MM.1S (cell line): ENCODE measurements at regions not wholly inside any gene's neighbourhood (a gene's known extent, or its start where the extent isn't known, plus 50 kb on each side); places are given as distances from the start of the nearest gene placed in this dataset.

Experiments used
- CTCF ChIP-seq: fragments of 300-600 bp; sonication (generic); IDR thresholded peaks from 2 replicates; pipeline ENCODE4 v1.5.1; 2016; ENCODE audit warnings: antibody characterized with exemption, low read length, mixed read lengths
- EZH2 ChIP-seq: fragments of 300-600 bp; sonication (generic); optimal IDR thresholded peaks from 2 replicates; pipeline ENCODE3; 2017; ENCODE audit warnings: low read depth, mild to moderate bottlenecking, antibody characterized with exemption, low read length, mixed read lengths

GRCh38 chr4:19248023-19248422 is 1003.7 kb upstream of the SLIT2 start:
- no peak for TF ChIP-seq CTCF
- TF ChIP-seq EZH2 = no peak
